Germinal center (tissue), 1 donor: ENCODE measurements at regions not wholly inside any gene's neighbourhood (a gene's known extent, or its start where the extent isn't known, plus 50 kb on each side); places are given as distances from the start of the nearest gene placed in this dataset.
"Not testable (repeated sequence)": the region's sequence is repeated elsewhere in the genome, so short reads cannot be mapped to it uniquely, and the experiment has no call there.

Experiments used
- DNase-seq: peaks from one replicate; pipeline ENCODE4 v3.0.0; 2012; ENCODE audit warnings: mixed read lengths, low spot score

DNA sequence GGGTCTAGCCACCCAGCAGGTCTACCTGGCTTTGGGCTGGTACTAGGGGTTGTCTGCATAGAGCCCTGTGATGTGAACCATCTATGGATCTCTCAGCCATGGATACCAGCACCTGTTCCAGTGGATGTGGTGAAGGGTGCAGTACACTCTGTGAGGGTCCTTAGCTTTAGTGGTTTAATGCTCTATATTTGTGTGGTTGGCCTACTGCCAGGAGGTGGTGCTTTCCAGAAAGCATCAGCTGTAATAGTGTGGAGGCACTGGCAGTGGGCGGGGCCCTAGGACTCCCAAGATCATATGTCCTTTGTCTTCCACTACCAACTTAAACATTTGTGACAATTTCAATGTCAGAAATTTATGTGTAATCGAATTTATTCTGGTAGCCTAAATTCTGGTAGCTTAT lies 1065.1 kb downstream of the RPIA start:
- not testable (repeated sequence) for DNase-seq

DNA sequence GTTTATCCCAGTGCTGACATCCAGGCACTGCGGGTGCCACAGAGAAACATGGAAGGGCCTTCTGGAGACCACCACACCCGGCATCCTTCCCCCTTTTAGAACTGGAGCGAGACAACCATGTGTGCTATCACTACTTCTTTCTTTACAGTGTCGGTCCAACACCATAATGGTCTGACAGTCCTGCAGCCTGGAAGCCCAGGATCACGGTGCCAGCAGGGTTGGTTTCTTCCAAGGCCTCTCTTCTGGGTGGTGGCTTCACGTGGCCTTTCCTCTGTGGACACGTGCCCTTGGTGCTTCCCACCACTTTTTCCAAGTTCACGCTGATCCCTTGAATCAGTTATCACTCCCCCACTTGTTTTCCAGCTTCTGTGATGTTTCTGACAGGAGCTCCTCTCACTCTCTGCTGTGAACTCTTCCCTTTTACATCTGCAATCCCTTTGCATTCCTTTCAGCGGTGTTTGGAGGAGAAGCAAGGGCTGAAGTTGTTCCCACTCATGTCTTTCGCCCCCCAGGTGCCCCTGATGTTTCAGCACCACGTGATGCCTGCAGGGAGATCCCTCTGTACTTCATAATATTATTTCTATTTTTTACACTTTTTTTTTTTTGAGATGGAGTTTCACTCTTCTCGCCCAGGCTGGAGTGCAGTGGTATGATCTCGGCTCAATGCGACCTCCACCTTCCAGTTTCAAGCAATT lies 1067.0 kb downstream of the RPIA start:
- DNase-seq, result not testable (repeated sequence)

DNA sequence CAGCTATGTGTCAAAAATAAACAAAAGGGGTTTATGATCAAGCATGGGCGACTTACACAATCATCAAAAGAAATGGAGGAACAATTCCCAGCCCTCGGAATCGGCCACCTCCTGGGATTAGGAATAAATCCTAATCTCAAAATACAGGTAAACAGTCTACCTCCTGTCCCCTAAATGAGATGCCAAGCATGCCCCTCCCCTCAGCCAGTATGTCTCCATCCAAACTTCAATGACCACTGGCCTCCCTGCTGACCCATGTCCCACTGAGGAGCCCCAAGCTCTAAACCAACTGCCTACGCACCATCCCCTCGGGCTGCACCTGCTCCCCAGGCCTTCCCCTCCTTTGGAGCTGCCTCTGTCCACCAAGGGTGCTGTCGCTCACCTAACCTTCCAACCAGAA lies 1069.3 kb downstream of the RPIA start:
- not testable (repeated sequence) for DNase-seq

DNA sequence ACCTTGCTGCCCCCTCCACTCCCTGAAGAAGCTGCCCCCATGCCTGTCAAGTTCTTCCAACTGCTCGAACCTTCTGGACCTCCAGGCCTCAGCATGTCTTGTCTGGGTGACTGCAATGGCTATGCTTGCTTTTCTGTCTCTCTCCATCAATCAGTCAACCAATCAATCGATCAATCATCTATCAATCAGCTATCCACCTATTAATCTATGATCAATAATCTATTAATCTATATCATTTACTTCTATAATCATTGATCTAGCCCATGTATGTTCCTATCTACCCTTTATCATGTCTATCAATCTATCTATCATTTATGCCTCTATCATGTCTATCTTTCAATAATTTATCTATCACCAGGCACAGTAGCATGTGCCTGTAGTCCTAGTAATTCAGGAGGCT lies 1069.7 kb downstream of the RPIA start:
- DNase-seq, result not testable (repeated sequence)

GRCh38 chr2:89761863-89762262 lies 1070.4 kb downstream of the RPIA start:
- not testable (repeated sequence) for DNase-seq

DNA sequence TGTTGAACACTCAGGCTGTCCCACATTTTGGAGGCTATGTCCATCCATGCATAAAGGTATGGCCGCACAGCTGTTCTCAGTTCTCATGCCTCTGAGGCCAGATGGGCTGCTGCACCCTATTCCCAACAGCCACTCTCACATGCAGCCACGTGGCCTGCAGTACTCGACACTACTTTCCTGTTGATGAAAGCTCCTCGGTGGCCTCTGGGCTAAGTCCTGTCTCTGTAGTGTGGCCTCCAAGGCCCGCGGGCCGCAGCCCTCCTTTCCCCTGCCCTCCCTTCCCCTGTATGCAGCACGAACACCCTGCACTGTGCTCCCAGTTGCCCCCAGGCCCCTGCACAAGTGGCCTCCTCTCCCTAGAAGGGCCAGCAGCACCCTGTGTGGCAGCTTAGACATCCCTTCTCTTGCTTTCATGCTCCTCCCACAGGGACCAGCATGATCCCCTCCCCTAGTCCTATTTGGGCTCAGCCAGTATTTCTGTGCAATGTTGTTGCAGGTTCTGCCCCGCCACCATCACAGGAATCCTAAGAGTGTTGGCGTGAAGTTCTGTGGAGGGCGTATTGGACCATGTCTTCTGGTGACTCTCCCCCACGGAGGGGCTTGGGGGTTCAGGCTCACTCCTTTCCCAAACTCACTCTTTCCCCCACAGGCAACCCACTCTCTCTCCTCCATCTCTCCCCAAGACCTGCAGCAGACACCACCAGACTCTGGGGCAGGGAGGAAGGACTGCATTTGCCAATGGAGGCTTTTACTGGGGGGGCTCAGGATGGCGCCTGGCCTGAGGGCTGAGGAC lies 1071.2 kb downstream of the RPIA start:
- DNase-seq, result peak; percentile 0

GRCh38 chr2:89763254-89763580 lies 1071.7 kb downstream of the RPIA start:
- peak; percentile 1 for DNase-seq

DNA sequence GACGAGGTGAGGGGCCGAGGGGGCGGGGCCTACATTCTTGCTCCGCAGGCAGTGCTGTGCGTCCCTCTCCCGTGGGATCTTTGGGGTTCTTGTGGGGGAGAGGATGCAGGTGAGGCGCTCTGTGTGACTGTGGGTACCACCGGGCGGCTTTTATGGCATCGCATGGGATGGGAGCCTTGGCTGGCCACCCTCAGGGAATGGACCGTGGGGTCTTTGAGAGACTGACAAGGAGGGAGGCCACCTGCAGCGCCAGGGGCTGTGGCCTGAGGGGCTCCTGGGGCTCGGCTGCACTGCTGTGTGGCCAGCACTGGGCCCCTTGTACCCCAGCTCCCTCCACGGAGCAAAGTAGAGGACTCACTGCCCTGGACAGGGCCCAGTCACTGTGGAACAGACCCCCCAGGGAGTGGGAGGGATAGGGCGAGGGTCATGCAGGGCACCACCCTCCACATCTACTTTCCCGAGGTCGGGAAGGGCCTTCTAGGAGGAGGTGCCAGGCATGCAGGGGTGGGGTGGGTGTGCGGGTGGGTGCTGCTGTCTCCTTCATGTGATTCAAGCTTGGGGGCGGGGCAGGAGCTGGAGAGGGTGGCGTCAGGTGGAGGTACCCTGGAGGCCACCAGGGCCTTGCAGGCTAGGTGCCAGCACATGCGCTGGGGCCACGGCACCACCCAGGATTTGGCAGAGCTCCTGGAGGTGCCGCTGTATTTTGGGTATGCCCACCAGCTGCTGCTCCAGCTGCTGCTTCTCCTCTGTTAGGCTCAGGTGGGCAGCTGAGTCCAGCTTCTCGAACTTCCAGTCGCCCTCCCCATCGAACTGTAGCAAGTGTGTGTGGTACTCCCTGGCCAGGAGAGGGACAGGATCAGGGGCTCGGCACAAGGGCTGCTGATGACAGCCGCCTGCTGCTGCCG lies 1072.4 kb downstream of the RPIA start:
- peak; percentile 1 for DNase-seq

GRCh38 chr2:89764571-89765360 lies 1073.3 kb downstream of the RPIA start:
- not testable (repeated sequence) for DNase-seq

DNA sequence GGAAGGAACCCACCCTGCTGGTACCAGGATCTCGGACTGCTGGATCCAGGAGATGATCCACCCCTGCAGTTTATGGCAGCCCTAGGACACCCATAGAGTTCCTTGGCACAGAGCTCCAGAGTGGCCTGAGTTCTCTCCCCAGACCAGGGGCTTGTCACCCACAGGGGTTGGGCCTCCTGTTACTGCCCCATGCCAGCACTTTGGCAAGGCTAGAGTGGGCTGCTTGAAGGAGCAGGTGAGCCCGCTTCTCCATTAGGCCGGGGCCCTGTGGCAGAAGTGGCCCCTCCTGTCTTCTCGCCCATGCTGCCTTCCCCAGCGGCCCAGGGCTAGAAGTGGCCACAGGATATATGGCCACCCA lies 1073.9 kb downstream of the RPIA start:
- DNase-seq, result not testable (repeated sequence)

DNA sequence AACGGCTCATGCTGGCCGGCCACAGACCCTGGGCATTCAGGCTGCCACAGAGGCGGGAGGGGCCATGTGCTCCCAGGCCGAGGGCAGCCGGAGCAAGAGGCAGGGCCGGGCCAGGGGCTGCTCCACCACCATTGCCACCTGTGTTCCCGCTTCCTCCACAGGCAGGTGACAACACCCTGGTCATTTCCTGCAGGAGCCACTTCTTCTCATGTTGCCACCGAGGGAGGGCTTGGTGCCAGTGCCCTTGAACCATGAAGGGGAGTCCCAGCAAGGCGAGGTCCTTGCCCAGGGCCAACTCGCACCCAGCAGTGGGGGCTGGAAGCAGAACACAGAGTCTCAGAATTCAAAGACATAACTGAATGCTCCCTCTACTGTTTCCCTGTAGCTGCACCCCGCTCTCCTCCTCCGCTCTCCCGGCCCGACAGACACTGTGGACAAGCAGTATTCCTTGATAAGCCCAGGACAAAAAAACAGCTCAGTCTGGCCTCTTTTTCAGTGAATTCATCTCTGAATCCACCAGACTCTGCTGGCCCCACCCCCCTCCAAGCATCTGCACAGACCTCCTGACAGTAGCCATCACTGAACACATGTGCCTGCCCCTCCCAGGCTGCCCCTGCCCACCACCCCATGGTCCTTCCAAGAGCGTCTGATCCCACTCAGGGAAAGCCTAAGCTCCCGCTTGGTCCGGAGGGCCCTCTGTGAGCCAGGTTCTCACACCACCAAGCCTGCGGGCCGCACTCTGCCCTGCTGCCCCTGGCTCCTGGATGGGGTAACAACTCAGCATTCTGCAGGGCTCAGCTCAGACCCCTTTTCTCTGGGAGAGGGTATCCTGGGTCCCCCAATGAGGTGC lies 1074.9 kb downstream of the RPIA start:
- not testable (repeated sequence) for DNase-seq

GRCh38 chr2:89767058-89767457 lies 1075.6 kb downstream of the RPIA start:
- not testable (repeated sequence) for DNase-seq

- peak; percentile 1 for DNase-seq
Measured at GRCh38 chr2:89767572-89768435, 1076.3 kb downstream of the RPIA start.

- DNase-seq, result no peak
Measured at GRCh38 chr2:89775885-89776284, 1084.4 kb downstream of the RPIA start.

- DNase-seq, result no peak
Measured at GRCh38 chr2:89780318-89780717, 1088.8 kb downstream of the RPIA start.

GRCh38 chr2:89781962-89782361 lies 1090.5 kb downstream of the RPIA start:
- DNase-seq, result no peak

- DNase-seq, result no peak
Measured at GRCh38 chr2:89784960-89785359, 1093.5 kb downstream of the RPIA start.

GRCh38 chr2:89785528-89785927 lies 1094.1 kb downstream of the RPIA start:
- not testable (repeated sequence) for DNase-seq

DNA sequence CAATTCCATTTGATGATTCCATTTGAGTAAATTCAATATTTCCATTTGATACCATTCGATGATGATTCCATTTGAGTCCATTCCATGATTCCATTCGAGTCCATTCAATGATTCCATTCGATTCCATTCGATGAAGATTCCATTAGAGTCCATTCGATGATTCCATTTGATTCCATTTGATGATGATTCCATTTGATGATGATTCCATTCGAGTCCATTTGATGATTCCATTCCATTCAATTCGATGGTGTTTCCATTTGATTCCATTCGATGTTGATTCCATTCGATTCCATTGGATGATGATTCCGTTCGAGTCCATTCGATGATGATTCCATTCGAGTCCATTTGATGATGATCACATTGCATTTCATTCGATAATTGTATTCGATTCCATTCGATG lies 1095.2 kb downstream of the RPIA start:
- DNase-seq, result not testable (repeated sequence)

GRCh38 chr2:89795530-89795929 lies 1104.1 kb downstream of the RPIA start:
- DNase-seq, result not testable (repeated sequence)
